GM11168 (cell line): ENCODE measurements at regions not wholly inside any gene's neighbourhood (a gene's known extent, or its start where the extent isn't known, plus 50 kb on each side); places are given as distances from the start of the nearest gene placed in this dataset.

Experiments used
- in situ Hi-C: fragments of 300-500 bp; cut with MboI; formaldehyde crosslinking; loops from one replicate; pipeline ENCODE4 v1.12.0; 2022; ENCODE audit warnings: low sequenced_read_pairs; ENCODE audit not compliant: unreplicated experiment

- in situ Hi-C loops: no loop called here
These were observed 166.9 kb downstream of the BRMS1L start for GRCh38 chr14:35992816-35993683.

GRCh38 chr14:35991356-35991755, 165.2 kb downstream of the BRMS1L start:
- in situ Hi-C loops: no loop called here

GRCh38 chr14:35989736-35990135, 163.6 kb downstream of the BRMS1L start:
- in situ Hi-C loops: no loop called here

GRCh38 chr14:35988972-35989690, 163.0 kb downstream of the BRMS1L start:
- in situ Hi-C loops: no loop called here

- in situ Hi-C loops: no loop called here
These were observed 162.4 kb downstream of the BRMS1L start for GRCh38 chr14:35988550-35988949.

GRCh38 chr14:35987731-35988130, 161.6 kb downstream of the BRMS1L start:
- in situ Hi-C loops: no loop called here

- in situ Hi-C loops: no loop called here
These were observed 160.1 kb downstream of the BRMS1L start for GRCh38 chr14:35986219-35986573.

- in situ Hi-C loops: no loop called here
These were observed 159.5 kb downstream of the BRMS1L start for GRCh38 chr14:35985474-35986218.

GRCh38 chr14:35979531-35979930, 153.4 kb downstream of the BRMS1L start:
- in situ Hi-C loops: no loop called here

GRCh38 chr14:35978561-35978960, 152.4 kb downstream of the BRMS1L start:
- in situ Hi-C loops: no loop called here

- in situ Hi-C loops: no loop called here
These were observed 149.7 kb downstream of the BRMS1L start for GRCh38 chr14:35975814-35976213.

- in situ Hi-C loops: no loop called here
These were observed 147.6 kb downstream of the BRMS1L start for GRCh38 chr14:35973770-35974169.

- in situ Hi-C loops: no loop called here
These were observed 146.0 kb downstream of the BRMS1L start for GRCh38 chr14:35971965-35972630.

- in situ Hi-C loops: no loop called here
These were observed 143.2 kb downstream of the BRMS1L start for GRCh38 chr14:35969310-35969709.

GRCh38 chr14:35965400-35965799, 139.3 kb downstream of the BRMS1L start:
- in situ Hi-C loops: no loop called here

GRCh38 chr14:35964697-35965286, 138.7 kb downstream of the BRMS1L start:
- in situ Hi-C loops: no loop called here

GRCh38 chr14:35963209-35963608, 137.1 kb downstream of the BRMS1L start:
- in situ Hi-C loops: no loop called here

- in situ Hi-C loops: no loop called here
These were observed 135.6 kb downstream of the BRMS1L start for GRCh38 chr14:35961697-35962274.

GRCh38 chr14:35959835-35960234, 133.7 kb downstream of the BRMS1L start:
- in situ Hi-C loops: no loop called here

- in situ Hi-C loops: no loop called here
These were observed 132.4 kb downstream of the BRMS1L start for GRCh38 chr14:35958499-35958898.
